Calu3 (cell line): ENCODE measurements at regions not wholly inside any gene's neighbourhood (a gene's known extent, or its start where the extent isn't known, plus 50 kb on each side); places are given as distances from the start of the nearest gene placed in this dataset.
"Not testable (repeated sequence)": the region's sequence is repeated elsewhere in the genome, so short reads cannot be mapped to it uniquely, and the experiment has no call there.

Experiments
- BruUV-seq: library from RNA; stranded (reverse); fragments of 400-500 nt; replicated peaks from 2 replicates; lab custom pipeline; 2021; lab: Mats Ljungman, UMichigan
- CTCF ChIA-PET: fragments of 300-600 bp; sonication (Branson Sonifier 250); formaldehyde crosslinking; loops from one replicate; lab custom pipeline; 2022; ENCODE audit warnings: antibody characterized with exemption; lab: Charles Lee
- DNase-seq: peaks from one replicate; pipeline ENCODE4 v3.0.0; 2022
- H3K27ac Mint-ChIP-seq: one replicate; pipeline ENCODE4 v1.8.0; 2022; ENCODE audit warnings: mixed read lengths; ENCODE audit not compliant: unreplicated experiment
- H3K27me3 Mint-ChIP-seq: one replicate; pipeline ENCODE4 v1.8.0; 2022; ENCODE audit warnings: mixed read lengths; ENCODE audit not compliant: unreplicated experiment
- H3K36me3 Mint-ChIP-seq: one replicate; pipeline ENCODE4 v1.8.0; 2022; ENCODE audit warnings: mild to moderate bottlenecking, moderate library complexity, mixed read lengths; ENCODE audit not compliant: insufficient read depth, unreplicated experiment
- H3K4me1 Mint-ChIP-seq: one replicate; pipeline ENCODE4 v1.8.0; 2022; ENCODE audit warnings: mild to moderate bottlenecking, low read depth, mixed read lengths; ENCODE audit not compliant: unreplicated experiment
- H3K4me3 Mint-ChIP-seq: one replicate; pipeline ENCODE4 v1.8.0; 2022; ENCODE audit warnings: mild to moderate bottlenecking, low read depth, moderate library complexity, mixed read lengths; ENCODE audit not compliant: unreplicated experiment
- H3K9me3 Mint-ChIP-seq: one replicate; pipeline ENCODE4 v1.8.0; 2022; ENCODE audit warnings: low read depth, mixed read lengths; ENCODE audit not compliant: unreplicated experiment
- intact Hi-C: fragments of 100-400 bp; cut with micrococcal nuclease; formaldehyde crosslinking; loops from one replicate; pipeline ENCODE4 v1.10.0; 2022; ENCODE audit not compliant: unreplicated experiment
- TF ChIP-seq, protein P1 (sequence below): fragments of 200-600 bp; IDR thresholded peaks from one replicate; pipeline ENCODE4 v1.8.0; 2022; ENCODE audit warnings: antibody characterized with exemption; ENCODE audit not compliant: unreplicated experiment

- TF ChIP-seq, protein P1, sequence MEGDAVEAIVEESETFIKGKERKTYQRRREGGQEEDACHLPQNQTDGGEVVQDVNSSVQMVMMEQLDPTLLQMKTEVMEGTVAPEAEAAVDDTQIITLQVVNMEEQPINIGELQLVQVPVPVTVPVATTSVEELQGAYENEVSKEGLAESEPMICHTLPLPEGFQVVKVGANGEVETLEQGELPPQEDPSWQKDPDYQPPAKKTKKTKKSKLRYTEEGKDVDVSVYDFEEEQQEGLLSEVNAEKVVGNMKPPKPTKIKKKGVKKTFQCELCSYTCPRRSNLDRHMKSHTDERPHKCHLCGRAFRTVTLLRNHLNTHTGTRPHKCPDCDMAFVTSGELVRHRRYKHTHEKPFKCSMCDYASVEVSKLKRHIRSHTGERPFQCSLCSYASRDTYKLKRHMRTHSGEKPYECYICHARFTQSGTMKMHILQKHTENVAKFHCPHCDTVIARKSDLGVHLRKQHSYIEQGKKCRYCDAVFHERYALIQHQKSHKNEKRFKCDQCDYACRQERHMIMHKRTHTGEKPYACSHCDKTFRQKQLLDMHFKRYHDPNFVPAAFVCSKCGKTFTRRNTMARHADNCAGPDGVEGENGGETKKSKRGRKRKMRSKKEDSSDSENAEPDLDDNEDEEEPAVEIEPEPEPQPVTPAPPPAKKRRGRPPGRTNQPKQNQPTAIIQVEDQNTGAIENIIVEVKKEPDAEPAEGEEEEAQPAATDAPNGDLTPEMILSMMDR = no peak
- Mint-ChIP-seq H3K4me3 (no peak overlapping the region), H3K27me3 (peaks cover 18% of the 10 kb centered on the region), H3K27ac (no peak overlapping the region), H3K36me3 (no peaks in the 10 kb centered on the region), H3K9me3 (no peaks in the 10 kb centered on the region), H3K4me1 (no peaks in the 10 kb centered on the region)
- intact Hi-C loops = no loop called here
- no peak for DNase-seq
- no TSS peak for BruUV-seq
- CTCF ChIA-PET = no interaction called here
Observed at GRCh38 chr19:14315433-14315832, 65.8 kb upstream of the ADGRE5 start.

DNA sequence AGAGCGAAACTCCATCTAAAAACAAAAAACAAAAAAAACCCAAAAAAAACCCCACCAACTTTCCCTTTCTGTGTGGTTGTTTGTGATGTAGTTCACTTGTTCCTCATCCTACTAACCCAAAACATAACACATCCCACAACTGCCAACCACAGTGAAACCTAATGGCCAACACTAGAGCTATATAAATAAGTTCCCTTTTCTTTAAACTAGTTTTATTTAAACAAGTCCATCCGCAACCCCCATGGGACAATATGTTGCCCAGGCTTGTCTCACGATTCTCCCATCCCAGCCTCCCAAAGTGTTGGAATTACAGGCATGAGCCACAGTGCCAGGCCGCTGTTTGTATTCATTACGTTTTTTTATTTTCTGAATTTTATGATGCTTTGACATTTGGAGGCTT is 71.2 kb upstream of the ADGRE5 start:
- Mint-ChIP-seq H3K4me3 (no peak overlapping the region), H3K27ac (no peak overlapping the region), H3K4me1 (no peaks in the 10 kb centered on the region), H3K27me3 (peaks cover 17% of the 10 kb centered on the region), H3K36me3 (no peaks in the 10 kb centered on the region), H3K9me3 (no peaks in the 10 kb centered on the region)
- TF ChIP-seq, protein P1 = no peak
- CTCF ChIA-PET = no interaction called here
- intact Hi-C loops = no loop called here
- DNase-seq = no peak
- no TSS peak for BruUV-seq

- no TSS peak for BruUV-seq
- H3K27me3 Mint-ChIP-seq = peaks cover 11% of the 10 kb centered on the region
- H3K9me3 Mint-ChIP-seq = no peaks in the 10 kb centered on the region
- H3K27ac Mint-ChIP-seq = no peak overlapping the region
- CTCF ChIA-PET = no interaction called here
- no peak overlapping the region for H3K4me3 Mint-ChIP-seq
- intact Hi-C loops = no loop called here
- no peaks in the 10 kb centered on the region for H3K4me1 Mint-ChIP-seq
- H3K36me3 Mint-ChIP-seq = no peaks in the 10 kb centered on the region
- DNase-seq = no peak
- TF ChIP-seq, protein P1 = no peak
Observed at GRCh38 chr19:14305706-14306105, 75.5 kb upstream of the ADGRE5 start.

DNA sequence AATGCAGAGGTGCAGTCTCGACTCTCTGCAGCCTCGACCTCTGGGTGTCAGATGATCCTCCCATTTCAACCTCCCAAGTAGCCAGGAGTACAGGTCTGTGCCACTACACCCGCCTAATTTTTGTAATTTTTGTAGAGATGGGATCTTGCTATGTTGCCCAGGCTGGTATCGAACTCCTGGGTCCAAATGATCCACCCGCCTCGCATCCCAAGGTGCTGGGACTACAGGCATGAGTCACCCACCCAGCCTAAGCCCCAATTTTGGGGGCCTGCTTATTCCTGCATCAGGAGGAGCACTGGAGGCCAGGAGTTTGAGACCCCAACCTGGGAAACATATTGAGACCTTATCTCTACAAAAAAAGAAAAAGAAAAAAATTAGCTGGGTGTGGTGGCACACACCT is 80.1 kb upstream of the ADGRE5 start:
- TF ChIP-seq, protein P1 = no peak
- CTCF ChIA-PET = interaction anchor here (0.7 kb wide), 1 partner anchor 26 kb away, joined by 6 read pairs; no protein-coding TSS in a partner anchor
- H3K9me3 Mint-ChIP-seq = no peaks in the 10 kb centered on the region
- no peaks in the 10 kb centered on the region for H3K36me3 Mint-ChIP-seq
- H3K4me1 Mint-ChIP-seq = no peaks in the 10 kb centered on the region
- H3K4me3 Mint-ChIP-seq = no peak overlapping the region
- peaks cover 30% of the 10 kb centered on the region for H3K27me3 Mint-ChIP-seq
- intact Hi-C loops = no loop called here
- DNase-seq = no peak
- no TSS peak for BruUV-seq
- H3K27ac Mint-ChIP-seq = no peak overlapping the region

- Mint-ChIP-seq H3K27ac (no peak overlapping the region), H3K27me3 (peaks cover 34% of the 10 kb centered on the region)
- intact Hi-C loops = no loop called here
Observed at GRCh38 chr19:14300303-14300702, 80.9 kb upstream of the ADGRE5 start.

DNA sequence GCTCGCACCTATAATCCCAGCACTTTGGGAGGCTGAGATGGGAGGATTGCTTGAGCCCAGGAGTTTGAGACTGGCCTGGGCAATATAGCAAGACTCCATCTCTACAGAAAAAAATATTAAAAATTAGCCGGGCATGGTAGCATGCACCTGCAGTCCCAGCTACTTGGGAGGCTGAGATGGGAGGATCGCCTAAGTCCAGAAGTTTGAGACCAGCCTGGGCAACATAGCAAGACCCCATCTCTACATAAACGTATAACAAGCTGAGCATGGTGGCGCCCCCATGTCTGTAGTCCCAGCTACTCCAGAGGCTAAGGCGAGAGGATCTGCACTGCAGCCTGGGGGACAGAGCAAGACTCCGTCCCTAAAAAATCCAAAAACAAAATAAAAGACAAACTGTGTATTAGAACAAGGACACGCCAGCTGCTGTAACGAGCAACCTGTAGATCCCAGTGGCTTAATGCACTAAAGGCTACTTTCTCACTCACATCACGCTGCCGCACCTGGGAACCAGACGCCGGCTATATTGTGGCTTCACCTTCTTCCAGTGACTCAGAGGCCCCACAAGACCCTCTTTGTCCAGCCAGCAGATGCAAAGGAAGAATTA is 81.9 kb upstream of the ADGRE5 start:
- H3K27me3 Mint-ChIP-seq = peaks cover 24% of the 10 kb centered on the region
- H3K27ac Mint-ChIP-seq, BruUV-seq, intact Hi-C loops, DNase-seq, H3K4me1 Mint-ChIP-seq, H3K4me3 Mint-ChIP-seq, H3K9me3 Mint-ChIP-seq, H3K36me3 Mint-ChIP-seq, CTCF ChIA-PET: not testable (repeated sequence)

More at GRCh38 chr19:14300303-14300702, 80.9 kb upstream of the ADGRE5 start:
- Mint-ChIP-seq H3K36me3 (no peaks in the 10 kb centered on the region), H3K9me3 (no peaks in the 10 kb centered on the region), H3K4me1 (no peaks in the 10 kb centered on the region), H3K4me3 (no peak overlapping the region)
- TF ChIP-seq, protein P1 = no peak
- peak; percentile 10 for DNase-seq
- CTCF ChIA-PET = no interaction called here
- BruUV-seq = no TSS peak
